BJ (cell line): ENCODE measurements at regions not wholly inside any gene's neighbourhood (a gene's known extent, or its start where the extent isn't known, plus 50 kb on each side); places are given as distances from the start of the nearest gene placed in this dataset.
"Not testable (repeated sequence)": the region's sequence is repeated elsewhere in the genome, so short reads cannot be mapped to it uniquely, and the experiment has no call there.

Experiments used
- CTCF ChIA-PET: fragments of 350-600 bp; formaldehyde crosslinking; extraction: SDS; loops from one replicate; lab custom pipeline; 2021; ENCODE audit warnings: antibody characterized with exemption, inconsistent platforms; lab: Yijun Ruan, JAX
- POLR2A ChIA-PET: fragments of 300-600 bp; sonication (Branson Sonifier 250); formaldehyde crosslinking; extraction: SDS; loops from one replicate; lab custom pipeline; 2021; ENCODE audit warnings: antibody characterized with exemption; lab: Charles Lee
- DNase-seq: peaks from one replicate; pipeline ENCODE4 v3.0.0-alpha.2; 2011; ENCODE audit warnings: low read depth
- H3K27me3 ChIP-seq: 2 replicates; pipeline ENCODE4 v1.6.0; 2011; ENCODE audit warnings: low read length; ENCODE audit not compliant: control insufficient read depth, insufficient read depth
- H3K36me3 ChIP-seq: 2 replicates; pipeline ENCODE4 v1.5.1; 2011; ENCODE audit warnings: low read length; ENCODE audit not compliant: control insufficient read depth, insufficient read depth
- H3K4me3 ChIP-seq: 2 replicates; pipeline ENCODE4 v1.5.1; 2011; ENCODE audit warnings: low read depth, mild to moderate bottlenecking, control low read depth, low read length
- CTCF ChIP-seq: IDR thresholded peaks from 2 replicates; pipeline ENCODE4 v1.5.1; 2011; ENCODE audit warnings: low read depth, mild to moderate bottlenecking, control low read depth, inconsistent platforms, low read length, moderate library complexity; ENCODE audit not compliant: insufficient read depth

DNA sequence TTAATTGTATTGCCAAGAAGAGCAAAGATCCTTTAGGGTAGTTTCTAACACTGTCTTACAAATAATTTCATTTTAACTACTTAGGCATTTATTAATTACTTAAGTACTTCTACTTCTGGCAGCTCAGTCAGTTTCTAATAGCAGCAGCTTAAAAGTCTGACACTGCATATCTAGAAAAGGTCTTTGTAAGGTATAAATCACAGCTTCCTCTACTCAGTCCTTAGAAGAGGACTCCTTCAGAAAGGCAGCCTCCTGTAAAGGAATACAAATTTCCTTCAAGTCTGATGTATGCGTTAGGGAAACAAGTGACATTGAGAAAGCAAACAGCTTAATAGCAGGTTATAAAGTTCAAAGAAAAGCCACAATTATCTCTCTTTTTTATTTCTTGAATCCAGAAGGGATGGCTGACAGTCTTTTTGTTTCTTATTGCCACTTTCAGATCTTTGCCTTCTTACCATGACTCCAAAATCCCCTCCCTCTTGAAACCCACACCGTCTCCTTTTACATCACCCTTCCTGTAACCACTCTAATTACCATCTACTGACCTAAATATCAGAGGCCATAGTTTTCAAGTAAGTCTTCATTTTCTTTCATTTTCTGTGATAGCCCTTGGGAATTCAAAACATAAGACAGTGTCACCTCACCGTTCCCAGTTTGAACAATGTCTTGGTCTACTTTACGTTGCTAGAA, 109.5 kb downstream of the CGGBP1 start:
- Histone ChIP-seq H3K27me3 (no peaks in the 10 kb centered on the region), H3K4me3 (no peak overlapping the region), H3K36me3 (no peaks in the 10 kb centered on the region)
- no peak for TF ChIP-seq CTCF
- CTCF ChIA-PET = no interaction called here
- POLR2A ChIA-PET = no interaction called here
- no peak for DNase-seq

DNA sequence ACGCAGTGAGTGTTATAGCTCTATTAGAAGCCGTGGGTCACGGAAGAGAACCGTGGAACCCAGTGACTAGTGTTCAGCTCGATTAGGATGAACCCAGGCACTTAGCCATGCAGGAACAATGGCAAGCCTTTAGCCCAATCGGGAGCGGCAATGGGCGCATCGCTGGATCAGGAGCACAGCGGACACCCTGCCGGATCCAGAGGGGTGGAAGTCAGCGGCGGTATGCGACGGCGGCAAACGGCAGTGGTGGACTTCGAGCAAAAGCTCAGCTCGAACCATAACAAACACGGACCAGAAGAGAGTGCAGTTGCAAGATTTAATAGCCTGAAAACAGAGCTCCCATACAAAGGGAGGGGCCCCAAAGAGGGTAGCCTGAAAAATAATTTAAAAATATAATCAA, 112.8 kb downstream of the CGGBP1 start:
- H3K4me3 ChIP-seq, CTCF ChIA-PET: not testable (repeated sequence)

GRCh38 chr3:87942256-87942655, 116.5 kb downstream of the CGGBP1 start:
- POLR2A ChIA-PET, CTCF ChIA-PET: not testable (repeated sequence)

More for the DNA sequence above, 112.8 kb downstream of the CGGBP1 start:
- POLR2A ChIA-PET, DNase-seq, H3K36me3 ChIP-seq, H3K27me3 ChIP-seq: not testable (repeated sequence)

GRCh38 chr3:87924485-87924884, 134.3 kb downstream of the CGGBP1 start:
- ChIA-PET CTCF (no interaction called here), POLR2A (no interaction called here)
- no peak for TF ChIP-seq CTCF
- DNase-seq = no peak
- Histone ChIP-seq H3K4me3 (no peak overlapping the region), H3K27me3 (no peaks in the 10 kb centered on the region), H3K36me3 (no peaks in the 10 kb centered on the region)

More at GRCh38 chr3:87942256-87942655, 116.5 kb downstream of the CGGBP1 start:
- H3K36me3 ChIP-seq, H3K27me3 ChIP-seq, DNase-seq, H3K4me3 ChIP-seq: not testable (repeated sequence)

- no peak for DNase-seq
- POLR2A ChIA-PET = no interaction called here
- H3K4me3 ChIP-seq = no peak overlapping the region
- no peaks in the 10 kb centered on the region for H3K27me3 ChIP-seq
- CTCF ChIA-PET = no interaction called here
- no peak for TF ChIP-seq CTCF
- no peaks in the 10 kb centered on the region for H3K36me3 ChIP-seq
These were observed 138.3 kb downstream of the CGGBP1 start for GRCh38 chr3:87920549-87920948.

DNA sequence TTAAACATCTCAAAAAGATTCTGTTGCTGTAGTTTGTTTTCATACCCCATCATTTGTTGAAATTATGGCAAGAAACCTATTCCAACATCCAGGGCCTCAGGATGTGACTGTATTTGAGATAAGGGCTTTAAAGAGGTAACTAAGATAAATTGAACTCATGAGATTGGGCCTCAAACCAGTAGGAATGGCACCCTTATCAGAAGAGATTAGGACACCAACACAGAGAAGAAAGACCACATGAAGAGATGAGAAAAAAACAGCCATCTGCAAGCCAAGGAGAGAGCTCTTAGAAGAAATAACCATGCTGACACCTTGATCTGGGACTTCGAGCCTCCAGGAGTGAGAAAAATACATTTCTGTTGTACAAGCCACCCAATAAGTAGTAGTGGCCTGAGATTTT, 157.7 kb downstream of the CGGBP1 start:
- DNase-seq = no peak
- ChIA-PET POLR2A (no interaction called here), CTCF (no interaction called here)
- H3K27me3 ChIP-seq = no peaks in the 10 kb centered on the region
- no peak overlapping the region for H3K4me3 ChIP-seq
- TF ChIP-seq CTCF = no peak
- no peaks in the 10 kb centered on the region for H3K36me3 ChIP-seq
